KMS-11 (cell line): ENCODE measurements at regions not wholly inside any gene's neighbourhood (a gene's known extent, or its start where the extent isn't known, plus 50 kb on each side); places are given as distances from the start of the nearest gene placed in this dataset.

Source experiments
- H2AFZ ChIP-seq: fragments of 200-600 bp; sonication (generic); 2 replicates; pipeline ENCODE4 v1.6.1; 2016; ENCODE audit warnings: antibody characterized with exemption, mixed run types, low read depth
- H3K27ac ChIP-seq: fragments of 200-600 bp; sonication (generic); 2 replicates; pipeline ENCODE4 v1.6.1; 2016; ENCODE audit warnings: mild to moderate bottlenecking, mixed run types
- H3K27me3 ChIP-seq: fragments of 200-600 bp; sonication (generic); 2 replicates; pipeline ENCODE4 v1.6.1; 2017; ENCODE audit warnings: mild to moderate bottlenecking, low read depth, mixed run types, moderate library complexity; ENCODE audit not compliant: insufficient read depth
- H3K36me3 ChIP-seq: fragments of 200-600 bp; sonication (generic); 2 replicates; pipeline ENCODE4 v1.6.1; 2017; ENCODE audit warnings: mild to moderate bottlenecking, mixed run types; ENCODE audit not compliant: insufficient read depth
- H3K4me1 ChIP-seq: fragments of 200-600 bp; sonication (generic); 2 replicates; pipeline ENCODE4 v1.6.1; 2016; ENCODE audit warnings: mild to moderate bottlenecking, low read depth, mixed run types; ENCODE audit not compliant: poor library complexity, severe bottlenecking
- H3K4me2 ChIP-seq: fragments of 200-600 bp; sonication (generic); 2 replicates; pipeline ENCODE4 v1.7.0; 2016; ENCODE audit warnings: mild to moderate bottlenecking, mixed run types
- H3K4me3 ChIP-seq: fragments of 200-600 bp; sonication (generic); IDR thresholded peaks from 2 replicates; pipeline ENCODE4 v1.6.1; 2017; ENCODE audit warnings: low read depth, low read length, mixed read lengths; ENCODE audit not compliant: insufficient read depth
- H3K79me2 ChIP-seq: fragments of 200-600 bp; sonication (generic); 2 replicates; pipeline ENCODE4 v1.6.1; 2016; ENCODE audit warnings: low read depth, mixed run types; ENCODE audit not compliant: insufficient read depth
- H3K9ac ChIP-seq: fragments of 200-600 bp; sonication (generic); 2 replicates; pipeline ENCODE4 v1.6.1; 2016; ENCODE audit warnings: mild to moderate bottlenecking, mixed run types
- H4K20me1 ChIP-seq: fragments of 200-600 bp; sonication (generic); 2 replicates; pipeline ENCODE4 v1.6.1; 2016; ENCODE audit warnings: mild to moderate bottlenecking, mixed run types; ENCODE audit not compliant: insufficient read depth
- CTCF ChIP-seq: fragments of 200-600 bp; sonication (generic); conservative IDR thresholded peaks from 2 replicates; pipeline ENCODE4 v1.6.1; 2017; ENCODE audit warnings: low read depth, mild to moderate bottlenecking, antibody characterized with exemption, low read length, moderate library complexity, mixed read lengths

GRCh38 chrX:35728481-35728880 lies 69.7 kb upstream of the MAGEB16 start:
- Histone ChIP-seq H3K4me3 (no peak overlapping the region), H3K9ac (no peak overlapping the region), H3K79me2 (no peaks in the 10 kb centered on the region), H2AFZ (no peak overlapping the region), H3K36me3 (no peaks in the 10 kb centered on the region), H3K4me1 (no peaks in the 10 kb centered on the region), H3K4me2 (no peak overlapping the region), H3K27me3 (no peaks in the 10 kb centered on the region), H3K27ac (no peak overlapping the region), H4K20me1 (no peaks in the 10 kb centered on the region)
- no peak for TF ChIP-seq CTCF

GRCh38 chrX:35733879-35734278 lies 64.3 kb upstream of the MAGEB16 start:
- H3K36me3 ChIP-seq = no peaks in the 10 kb centered on the region
- H3K4me1 ChIP-seq = no peaks in the 10 kb centered on the region
- no peak overlapping the region for H3K4me2 ChIP-seq
- H3K27ac ChIP-seq = no peak overlapping the region
- H3K79me2 ChIP-seq = no peaks in the 10 kb centered on the region
- no peak overlapping the region for H3K4me3 ChIP-seq
- no peaks in the 10 kb centered on the region for H3K27me3 ChIP-seq
- no peak overlapping the region for H2AFZ ChIP-seq
- no peak overlapping the region for H3K9ac ChIP-seq
- no peak for TF ChIP-seq CTCF
- no peaks in the 10 kb centered on the region for H4K20me1 ChIP-seq

- Histone ChIP-seq H3K4me3 (no peak overlapping the region), H3K79me2 (no peaks in the 10 kb centered on the region), H2AFZ (no peak overlapping the region), H3K4me2 (no peak overlapping the region), H3K36me3 (no peaks in the 10 kb centered on the region), H3K9ac (no peak overlapping the region), H3K4me1 (no peaks in the 10 kb centered on the region), H3K27ac (no peak overlapping the region), H4K20me1 (no peaks in the 10 kb centered on the region), H3K27me3 (no peaks in the 10 kb centered on the region)
- no peak for TF ChIP-seq CTCF
Observed at GRCh38 chrX:35741142-35741541, 57.0 kb upstream of the MAGEB16 start.

- no peak overlapping the region for H3K9ac ChIP-seq
- no peak for TF ChIP-seq CTCF
- no peak overlapping the region for H3K4me2 ChIP-seq
- H3K27me3 ChIP-seq = no peaks in the 10 kb centered on the region
- H4K20me1 ChIP-seq = no peaks in the 10 kb centered on the region
- no peak overlapping the region for H3K4me3 ChIP-seq
- no peak overlapping the region for H2AFZ ChIP-seq
- no peak overlapping the region for H3K27ac ChIP-seq
- no peaks in the 10 kb centered on the region for H3K79me2 ChIP-seq
- no peaks in the 10 kb centered on the region for H3K4me1 ChIP-seq
- no peaks in the 10 kb centered on the region for H3K36me3 ChIP-seq
Observed at GRCh38 chrX:35743331-35743730, 54.8 kb upstream of the MAGEB16 start.
